Activated CD8-positive, alpha-beta T cell treated with anti-CD3 and anti-CD28 coated beads for 36 hours (primary cell): ENCODE measurements at regions not wholly inside any gene's neighbourhood (a gene's known extent, or its start where the extent isn't known, plus 50 kb on each side); places are given as distances from the start of the nearest gene placed in this dataset.

ENCODE experiments used
- ATAC-seq: fragments of 200-7000 bp; cut with Tn5 transposase; one replicate; pipeline ENCODE4 v1.10.0; 2021; ENCODE audit warnings: mild to moderate bottlenecking, moderate library complexity
- CTCF ChIA-PET: fragments of 350-600 bp; sonication (Branson Sonifier 250); formaldehyde crosslinking; loops from one replicate; lab custom pipeline; 2021; ENCODE audit warnings: antibody characterized with exemption; lab: Charles Lee
- POLR2A ChIA-PET: fragments of 350-600 bp; sonication (Branson Sonifier 250); formaldehyde crosslinking; loops from one replicate; lab custom pipeline; 2021; ENCODE audit warnings: antibody characterized with exemption; lab: Charles Lee
- DNase-seq: peaks from one replicate; pipeline ENCODE4 v3.0.0-alpha.2; 2020
- H3K27ac Mint-ChIP-seq: one replicate; pipeline ENCODE4 v1.8.0; 2021; ENCODE audit warnings: mild to moderate bottlenecking, mixed read lengths
- H3K27me3 Mint-ChIP-seq: one replicate; pipeline ENCODE4 v1.8.0; 2021; ENCODE audit warnings: mixed read lengths
- H3K36me3 Mint-ChIP-seq: one replicate; pipeline ENCODE4 v1.8.0; 2021; ENCODE audit warnings: low read depth, mixed read lengths
- H3K4me1 Mint-ChIP-seq: one replicate; pipeline ENCODE4 v1.8.0; 2021; ENCODE audit warnings: low read depth, mixed read lengths
- H3K4me3 Mint-ChIP-seq: one replicate; pipeline ENCODE4 v1.8.0; 2021; ENCODE audit warnings: mild to moderate bottlenecking, moderate library complexity, mixed read lengths
- H3K9me3 Mint-ChIP-seq: one replicate; pipeline ENCODE4 v1.8.0; 2021; ENCODE audit warnings: mixed read lengths
- intact Hi-C: fragments of 100-400 bp; cut with micrococcal nuclease; formaldehyde crosslinking; loops from one replicate; pipeline ENCODE4 v1.10.0; 2022
- TF ChIP-seq, protein P1 (sequence below): fragments of 200-600 bp; IDR thresholded peaks from one replicate; pipeline ENCODE4 v1.8.0; 2022; ENCODE audit warnings: antibody characterized with exemption, mild to moderate bottlenecking

GRCh38 chr17:13067629-13068303, 49.9 kb upstream of the ELAC2 start:
- no peak overlapping the region for H3K4me3 Mint-ChIP-seq
- no peaks in the 10 kb centered on the region for H3K4me1 Mint-ChIP-seq
- H3K27me3 Mint-ChIP-seq: peaks cover 11% of the 10 kb centered on the region
- TF ChIP-seq, protein P1, sequence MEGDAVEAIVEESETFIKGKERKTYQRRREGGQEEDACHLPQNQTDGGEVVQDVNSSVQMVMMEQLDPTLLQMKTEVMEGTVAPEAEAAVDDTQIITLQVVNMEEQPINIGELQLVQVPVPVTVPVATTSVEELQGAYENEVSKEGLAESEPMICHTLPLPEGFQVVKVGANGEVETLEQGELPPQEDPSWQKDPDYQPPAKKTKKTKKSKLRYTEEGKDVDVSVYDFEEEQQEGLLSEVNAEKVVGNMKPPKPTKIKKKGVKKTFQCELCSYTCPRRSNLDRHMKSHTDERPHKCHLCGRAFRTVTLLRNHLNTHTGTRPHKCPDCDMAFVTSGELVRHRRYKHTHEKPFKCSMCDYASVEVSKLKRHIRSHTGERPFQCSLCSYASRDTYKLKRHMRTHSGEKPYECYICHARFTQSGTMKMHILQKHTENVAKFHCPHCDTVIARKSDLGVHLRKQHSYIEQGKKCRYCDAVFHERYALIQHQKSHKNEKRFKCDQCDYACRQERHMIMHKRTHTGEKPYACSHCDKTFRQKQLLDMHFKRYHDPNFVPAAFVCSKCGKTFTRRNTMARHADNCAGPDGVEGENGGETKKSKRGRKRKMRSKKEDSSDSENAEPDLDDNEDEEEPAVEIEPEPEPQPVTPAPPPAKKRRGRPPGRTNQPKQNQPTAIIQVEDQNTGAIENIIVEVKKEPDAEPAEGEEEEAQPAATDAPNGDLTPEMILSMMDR: no peak
- DNase-seq (no peak), ATAC-seq (no peak)
- POLR2A ChIA-PET: no interaction called here
- CTCF ChIA-PET: interaction anchor here (1.4 to 2.7 kb wide), 2 partner anchors 9 to 38 kb away, joined by 6 read pairs; no protein-coding TSS in a partner anchor
- no peaks in the 10 kb centered on the region for H3K9me3 Mint-ChIP-seq
- intact Hi-C loops: no loop called here
- no peak overlapping the region for H3K27ac Mint-ChIP-seq
- H3K36me3 Mint-ChIP-seq: no peaks in the 10 kb centered on the region
